GM04504 (cell line): ENCODE measurements at regions not wholly inside any gene's neighbourhood (a gene's known extent, or its start where the extent isn't known, plus 50 kb on each side); places are given as distances from the start of the nearest gene placed in this dataset.
A peak's percentile ranks its signal among the peaks of the same experiment; 100 is the strongest.
"Not testable (repeated sequence)": the region's sequence is repeated elsewhere in the genome, so short reads cannot be mapped to it uniquely, and the experiment has no call there.

Experiments used
- DNase-seq: peaks from one replicate; pipeline ENCODE4 v3.0.0-alpha.2; 2012; ENCODE audit warnings: low read depth

DNA sequence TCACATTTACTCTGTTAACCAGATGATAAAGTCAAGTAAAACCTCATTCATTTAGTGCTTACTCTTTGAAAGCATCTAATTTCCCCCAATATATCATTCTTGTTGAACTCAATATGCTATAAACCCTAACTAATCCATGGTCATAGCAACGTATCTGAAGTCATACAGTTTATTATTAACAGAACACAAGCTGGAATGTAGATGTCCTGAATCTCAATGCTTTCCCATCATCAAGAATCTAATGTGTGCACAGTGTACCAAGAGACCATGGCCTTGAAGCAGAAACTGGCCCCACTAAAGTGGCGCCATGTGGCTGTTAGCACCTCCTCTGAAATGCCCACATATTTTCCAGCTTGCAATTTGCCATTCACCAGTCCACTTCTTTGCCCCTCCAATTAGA lies 245.8 kb downstream of the SOX9 start:
- DNase-seq, result no peak

- DNase-seq, result no peak
Observed at GRCh38 chr17:72368191-72368590, 247.4 kb downstream of the SOX9 start.

DNA sequence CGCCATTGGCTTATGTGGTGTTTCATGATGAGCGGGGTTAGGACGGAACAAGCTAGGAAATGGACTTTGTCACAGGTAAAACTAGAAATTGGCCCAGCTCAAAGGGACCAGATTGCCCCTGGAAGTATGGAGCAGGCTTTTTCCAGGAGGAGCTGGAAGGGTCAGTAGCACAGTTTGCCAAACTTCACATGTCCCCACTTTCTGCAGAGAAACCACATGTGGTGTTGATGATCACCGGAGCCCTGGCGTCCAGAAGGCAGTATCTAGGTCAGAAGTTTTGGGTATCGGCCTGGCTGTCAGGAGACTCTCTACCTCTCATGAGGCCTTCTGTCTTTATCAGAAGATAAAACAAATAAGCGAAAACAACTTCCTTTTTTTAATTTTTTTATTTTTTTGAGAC lies 248.5 kb downstream of the SOX9 start:
- no peak for DNase-seq

DNA sequence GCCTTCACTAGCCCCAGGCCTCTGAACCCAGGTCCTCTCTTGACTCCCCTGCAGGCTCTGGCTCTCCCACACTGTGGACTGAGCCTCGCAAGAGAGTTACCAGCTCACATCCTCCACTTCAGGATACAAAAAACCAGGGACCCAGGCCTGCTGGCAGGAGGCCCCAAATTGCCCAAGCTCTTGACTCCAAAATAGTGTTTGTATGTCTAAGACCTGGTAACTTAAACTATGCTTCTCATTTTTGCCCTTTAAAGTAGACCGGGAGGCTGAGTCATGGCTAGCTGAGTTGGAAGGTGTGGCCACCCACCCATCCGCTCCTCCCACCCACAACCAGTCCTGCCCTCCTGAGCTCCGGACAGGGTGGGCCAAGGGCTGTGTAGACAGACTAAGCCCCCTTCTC lies 250.0 kb downstream of the SOX9 start:
- DNase-seq, result no peak

DNA sequence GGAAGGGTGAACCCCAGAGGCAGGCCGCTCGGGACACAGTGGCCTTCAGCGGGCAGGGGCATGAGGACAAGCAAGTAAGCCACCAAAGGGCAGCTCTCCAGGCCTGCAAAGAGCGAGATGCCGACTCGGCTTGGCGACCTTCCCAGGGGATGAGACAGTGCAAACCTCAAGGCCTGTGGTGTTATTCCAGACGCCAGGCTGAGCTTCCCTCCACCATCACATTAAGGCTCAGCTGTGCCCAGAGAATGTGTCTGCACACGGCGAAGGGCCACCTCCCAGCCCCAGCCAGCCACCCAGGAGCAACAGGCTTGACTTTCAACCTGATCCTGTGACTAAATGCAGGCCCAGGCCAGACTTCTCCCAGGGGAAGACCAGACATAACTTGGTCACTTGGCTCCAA lies 251.4 kb downstream of the SOX9 start:
- DNase-seq, result no peak

- no peak for DNase-seq
Observed at GRCh38 chr17:72373910-72374741, 253.3 kb downstream of the SOX9 start.

- DNase-seq, result peak; percentile 59
Observed at GRCh38 chr17:72376526-72377345, 255.9 kb downstream of the SOX9 start.

DNA sequence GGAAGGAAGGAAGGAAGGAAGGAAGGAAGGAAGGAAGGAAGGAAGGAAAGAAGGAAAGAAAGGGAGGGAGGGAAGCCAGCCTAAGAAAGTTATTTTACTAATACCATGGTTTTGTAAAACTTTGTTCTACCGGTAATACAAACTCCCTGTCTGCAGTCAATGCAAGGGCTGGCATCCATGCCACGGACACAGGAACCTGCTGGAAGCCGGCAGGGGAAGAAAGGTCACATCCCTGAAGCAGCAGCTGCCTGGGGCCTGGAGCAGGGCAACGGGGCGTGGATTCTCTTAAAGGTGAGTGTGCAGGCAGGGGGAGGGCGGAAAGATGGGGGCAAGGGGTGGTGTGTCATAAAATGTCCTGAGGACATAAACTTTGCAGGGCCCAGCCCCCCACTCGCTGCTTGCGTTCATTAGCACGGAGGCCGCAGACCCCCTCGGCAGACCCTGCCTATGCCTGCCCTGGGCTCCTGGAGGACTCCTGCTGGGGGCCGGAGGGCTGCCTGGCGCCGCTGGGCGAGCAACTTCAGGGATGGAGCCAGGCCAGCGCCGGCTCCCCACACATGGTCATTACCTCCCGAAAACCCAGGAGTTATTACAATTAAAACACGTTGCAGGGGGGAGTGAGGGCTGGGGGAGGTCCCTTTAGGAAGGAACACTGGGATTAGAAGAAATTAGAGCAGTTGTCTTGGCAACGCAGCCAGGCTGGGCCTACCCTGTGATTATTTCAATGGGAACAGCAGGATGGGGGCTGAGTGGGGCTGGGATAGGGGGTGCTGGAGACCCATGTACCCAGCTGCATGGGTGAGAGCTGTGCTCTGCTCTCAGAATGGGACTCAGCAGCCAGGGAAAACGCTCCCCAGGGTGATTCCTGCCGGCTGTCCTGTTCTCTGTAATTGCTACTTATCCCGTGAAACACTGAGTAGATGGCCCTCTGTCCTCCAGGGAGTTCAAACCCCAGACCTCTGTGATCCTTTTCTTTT lies 257.9 kb downstream of the SOX9 start:
- no peak for DNase-seq

DNA sequence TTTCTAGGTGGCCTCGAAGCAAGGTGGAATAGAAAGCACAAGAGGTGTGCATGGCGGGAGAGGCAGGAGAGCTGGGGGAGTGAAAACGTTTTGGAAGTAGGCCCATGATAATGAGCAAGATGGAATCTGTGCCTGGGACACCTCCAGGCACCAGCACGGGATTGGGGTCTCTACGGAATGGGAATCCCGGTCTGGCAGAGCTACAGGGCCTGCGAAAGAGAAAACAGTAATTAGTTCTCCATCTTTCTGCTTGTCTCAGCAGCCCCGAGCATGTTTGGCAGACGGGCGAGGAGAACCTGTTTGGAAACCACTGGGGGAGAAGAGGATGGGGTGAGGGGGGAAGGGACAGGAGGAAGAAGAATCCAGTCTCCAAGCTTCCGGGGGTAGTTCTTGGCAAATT lies 258.7 kb downstream of the SOX9 start:
- no peak for DNase-seq

DNA sequence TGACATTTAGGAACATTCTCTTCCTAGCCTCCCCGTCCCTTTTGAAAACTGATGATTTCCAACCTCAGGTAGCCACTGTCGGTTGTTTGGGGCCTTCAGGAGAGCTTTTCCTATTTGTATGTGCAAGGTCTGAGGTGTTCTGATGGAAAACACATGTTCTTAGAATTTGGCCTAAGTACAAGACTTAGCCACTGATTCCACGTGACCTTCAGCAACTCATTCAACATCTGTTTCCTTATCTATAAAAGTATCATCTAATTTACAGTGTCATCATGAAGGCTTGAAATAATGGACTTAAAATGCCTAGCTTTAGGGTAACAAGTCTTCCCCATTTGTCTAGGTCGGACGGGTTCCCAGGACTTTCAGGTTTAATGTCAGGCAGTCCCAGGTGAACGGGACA lies 259.3 kb downstream of the SOX9 start:
- no peak for DNase-seq

GRCh38 chr17:72380737-72381136 lies 259.9 kb downstream of the SOX9 start:
- DNase-seq, result no peak

- DNase-seq, result no peak
Observed at GRCh38 chr17:72381597-72382397, 261.0 kb downstream of the SOX9 start.

DNA sequence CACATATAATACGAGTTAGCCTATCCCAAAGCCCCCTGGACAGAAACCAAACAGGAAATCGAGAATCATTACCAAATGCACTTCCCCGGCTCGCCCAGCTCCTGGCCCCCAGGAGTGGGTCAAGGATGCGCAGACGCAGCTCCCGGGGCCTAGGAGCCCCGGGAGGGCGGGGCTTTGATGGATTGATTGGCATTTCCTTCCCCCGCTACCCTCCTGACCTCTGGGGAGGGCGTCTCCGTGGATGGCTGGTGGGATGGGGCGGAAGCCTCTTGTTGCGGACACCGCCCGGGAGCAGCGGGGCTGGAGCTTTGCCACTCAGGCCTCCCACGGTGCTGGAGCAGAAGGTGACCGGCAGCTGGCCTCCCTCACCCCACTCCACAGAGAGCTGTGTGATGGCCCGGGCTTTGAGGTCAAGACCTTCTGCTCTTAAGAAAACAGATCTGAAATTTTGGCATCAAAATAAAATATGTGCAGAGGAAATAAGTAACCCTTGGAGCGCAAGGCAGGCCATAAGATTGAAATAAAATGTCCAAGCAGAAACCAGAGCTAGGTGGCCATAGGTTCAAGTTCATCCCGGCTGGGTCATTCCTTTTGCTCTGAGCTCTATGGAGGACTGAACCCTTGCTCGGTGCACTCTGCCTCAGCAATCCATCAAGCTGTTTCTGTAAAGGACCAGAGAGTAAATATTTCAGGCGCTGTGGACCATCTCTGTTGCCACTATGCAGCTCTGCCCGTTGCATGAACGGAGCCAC lies 262.3 kb downstream of the SOX9 start:
- no peak for DNase-seq

GRCh38 chr17:72385475-72385874 lies 264.7 kb downstream of the SOX9 start:
- no peak for DNase-seq

DNA sequence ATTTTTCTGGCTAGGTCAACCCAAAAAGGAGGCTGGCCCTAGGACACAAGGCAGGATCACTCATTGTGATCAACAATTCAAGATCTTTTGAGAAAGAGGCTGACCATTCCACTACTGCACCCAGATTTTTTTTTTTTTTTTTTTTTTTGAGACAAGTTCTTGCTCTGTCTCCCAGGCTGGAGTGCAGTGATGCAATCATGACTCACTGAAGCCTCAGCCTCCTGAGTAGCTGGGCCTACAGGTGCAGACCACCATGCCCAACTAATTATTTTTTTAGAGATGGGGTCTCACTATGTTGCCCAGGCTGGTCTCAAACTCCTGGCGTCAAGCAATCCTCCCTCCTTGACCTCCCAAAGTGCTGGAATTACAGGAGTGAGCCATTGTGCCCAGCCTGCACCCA lies 265.4 kb downstream of the SOX9 start:
- DNase-seq, result not testable (repeated sequence)

DNA sequence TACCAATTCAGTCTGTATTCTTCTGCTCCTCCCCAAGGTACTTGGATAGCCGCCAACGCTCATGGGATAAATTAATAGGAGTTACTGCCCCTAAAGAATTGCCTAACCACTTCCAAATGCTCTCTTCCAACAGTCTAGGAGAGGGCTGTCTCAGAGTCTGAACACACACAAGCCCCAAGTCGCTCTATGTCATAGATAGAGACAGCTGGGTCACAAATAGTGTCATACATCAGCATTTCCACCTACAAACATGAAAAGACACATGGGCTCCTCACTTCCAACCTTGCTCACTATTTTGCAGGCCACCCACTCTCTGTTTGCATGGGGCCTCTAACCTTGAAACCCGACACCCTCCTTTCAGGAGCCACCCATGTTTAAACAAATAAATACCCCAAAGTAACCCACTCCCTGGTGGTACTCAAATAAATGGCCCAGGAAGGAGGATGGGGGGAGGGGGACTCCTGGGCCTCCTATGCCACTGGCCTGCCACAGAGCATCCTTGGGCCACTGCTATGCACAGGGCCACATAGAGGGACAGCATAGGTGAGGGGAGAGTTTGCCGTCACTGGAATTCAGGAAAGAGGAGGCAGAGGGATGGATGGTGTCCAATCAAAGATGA lies 265.9 kb downstream of the SOX9 start:
- DNase-seq, result no peak

- peak; percentile 74 for DNase-seq
Observed at GRCh38 chr17:72387487-72387886, 266.7 kb downstream of the SOX9 start.

GRCh38 chr17:72387969-72388368 lies 267.1 kb downstream of the SOX9 start:
- no peak for DNase-seq

GRCh38 chr17:72388765-72389473 lies 268.1 kb downstream of the SOX9 start:
- DNase-seq, result no peak
